ENCODE measurements at regions not wholly inside any gene's neighbourhood (a gene's known extent, or its start where the extent isn't known, plus 50 kb on each side); places are given as distances from the start of the nearest gene placed in this dataset.

- TF ChIP-seq CTCF (IDR thresholded peaks at IDR 0.05) = no peak
- no peak for TF ChIP-seq POLR2A (IDR thresholded peaks at IDR 0.05)
- TF ChIP-seq POLR2AphosphoS5 (IDR thresholded peaks at IDR 0.05) = no peak
These were observed 308.8 kb downstream of the BRINP2 start for GRCh38 chr1:177479600-177479999.
